GM10266 (cell line): ENCODE measurements at regions not wholly inside any gene's neighbourhood (a gene's known extent, or its start where the extent isn't known, plus 50 kb on each side); places are given as distances from the start of the nearest gene placed in this dataset.

Experiments used
- DNase-seq: peaks from one replicate; pipeline ENCODE4 v3.0.0; 2012; ENCODE audit errors: extremely low spot score
- TF ChIP-seq, protein P1 (sequence below): IDR thresholded peaks from 2 replicates; pipeline ENCODE4 v1.5.1; 2012; ENCODE audit warnings: mild to moderate bottlenecking, low read depth; ENCODE audit not compliant: control insufficient read depth, insufficient read depth; ENCODE audit errors: missing control alignments

DNA sequence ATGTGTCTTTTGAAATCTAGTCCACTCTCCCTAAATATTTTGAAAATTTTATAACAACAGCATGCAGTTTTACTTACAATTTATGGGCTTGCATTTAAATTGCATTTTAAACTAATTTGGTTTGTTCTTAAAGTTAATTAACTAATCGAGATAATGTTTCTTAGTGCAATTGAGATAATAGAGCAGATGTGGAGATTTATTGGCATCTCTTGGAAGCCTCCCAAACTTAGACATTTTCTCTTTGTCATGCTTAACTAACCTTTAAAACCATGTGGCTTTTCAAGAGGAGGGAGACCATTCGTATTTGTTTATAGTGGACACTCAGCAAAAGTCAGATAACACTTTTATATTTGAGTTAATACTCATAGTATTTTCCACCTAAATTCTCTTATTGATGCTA is 887.0 kb upstream of the CELF2 start:
- DNase-seq = no peak
- TF ChIP-seq, protein P1, sequence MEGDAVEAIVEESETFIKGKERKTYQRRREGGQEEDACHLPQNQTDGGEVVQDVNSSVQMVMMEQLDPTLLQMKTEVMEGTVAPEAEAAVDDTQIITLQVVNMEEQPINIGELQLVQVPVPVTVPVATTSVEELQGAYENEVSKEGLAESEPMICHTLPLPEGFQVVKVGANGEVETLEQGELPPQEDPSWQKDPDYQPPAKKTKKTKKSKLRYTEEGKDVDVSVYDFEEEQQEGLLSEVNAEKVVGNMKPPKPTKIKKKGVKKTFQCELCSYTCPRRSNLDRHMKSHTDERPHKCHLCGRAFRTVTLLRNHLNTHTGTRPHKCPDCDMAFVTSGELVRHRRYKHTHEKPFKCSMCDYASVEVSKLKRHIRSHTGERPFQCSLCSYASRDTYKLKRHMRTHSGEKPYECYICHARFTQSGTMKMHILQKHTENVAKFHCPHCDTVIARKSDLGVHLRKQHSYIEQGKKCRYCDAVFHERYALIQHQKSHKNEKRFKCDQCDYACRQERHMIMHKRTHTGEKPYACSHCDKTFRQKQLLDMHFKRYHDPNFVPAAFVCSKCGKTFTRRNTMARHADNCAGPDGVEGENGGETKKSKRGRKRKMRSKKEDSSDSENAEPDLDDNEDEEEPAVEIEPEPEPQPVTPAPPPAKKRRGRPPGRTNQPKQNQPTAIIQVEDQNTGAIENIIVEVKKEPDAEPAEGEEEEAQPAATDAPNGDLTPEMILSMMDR = no peak

DNA sequence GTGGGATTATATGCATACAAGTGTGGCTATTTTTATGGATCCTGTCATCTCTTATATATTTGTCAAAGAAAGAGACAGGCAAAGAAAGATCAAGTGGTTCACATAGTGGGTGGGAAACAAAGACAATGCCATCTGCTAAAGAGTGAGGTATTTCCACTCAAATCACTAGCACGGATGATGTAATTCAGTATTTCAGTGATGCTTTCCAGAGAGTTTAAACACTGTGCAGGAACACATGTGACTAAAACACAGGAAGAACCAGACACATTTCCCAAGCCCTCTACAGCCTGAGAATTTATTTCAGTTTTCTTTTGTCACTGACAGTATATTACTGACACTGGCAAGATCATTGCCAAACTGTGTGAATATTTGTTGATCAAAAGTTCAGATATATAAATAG is 885.7 kb upstream of the CELF2 start:
- TF ChIP-seq, protein P1 = no peak
- DNase-seq = no peak

GRCh38 chr10:10133281-10133680 is 884.4 kb upstream of the CELF2 start:
- no peak for DNase-seq
- TF ChIP-seq, protein P1 = no peak

GRCh38 chr10:10138685-10139084 is 879.0 kb upstream of the CELF2 start:
- no peak for DNase-seq
- TF ChIP-seq, protein P1 = no peak

GRCh38 chr10:10141782-10142382 is 875.8 kb upstream of the CELF2 start:
- no peak for DNase-seq
- TF ChIP-seq, protein P1 = no peak

- DNase-seq = no peak
These were observed 871.1 kb upstream of the CELF2 start for GRCh38 chr10:10146604-10147003.

GRCh38 chr10:10149899-10150298 is 867.8 kb upstream of the CELF2 start:
- TF ChIP-seq, protein P1 = no peak
- DNase-seq = no peak

More at GRCh38 chr10:10146604-10147003, 871.1 kb upstream of the CELF2 start:
- TF ChIP-seq, protein P1 = no peak
